Activated T-cell treated with anti-CD3 and anti-CD28 coated beads for 4 hours (primary cell): ENCODE measurements at regions not wholly inside any gene's neighbourhood (a gene's known extent, or its start where the extent isn't known, plus 50 kb on each side); places are given as distances from the start of the nearest gene placed in this dataset.
"Not testable (repeated sequence)": the region's sequence is repeated elsewhere in the genome, so short reads cannot be mapped to it uniquely, and the experiment has no call there.

Source experiments
- DNase-seq: peaks from one replicate; pipeline ENCODE4 v3.0.0-alpha.2; 2020

GRCh38 chrX:124239324-124239723 lies 93.1 kb upstream of the TEX13D start:
- no peak for DNase-seq

GRCh38 chrX:124239911-124240310 lies 92.5 kb upstream of the TEX13D start:
- DNase-seq: peak; percentile 22

- no peak for DNase-seq
These were observed 92.0 kb upstream of the TEX13D start for GRCh38 chrX:124240422-124240821.

GRCh38 chrX:124242131-124242530 lies 90.3 kb upstream of the TEX13D start:
- no peak for DNase-seq

- no peak for DNase-seq
These were observed 83.1 kb upstream of the TEX13D start for GRCh38 chrX:124249345-124249744.

- no peak for DNase-seq
These were observed 81.5 kb upstream of the TEX13D start for GRCh38 chrX:124250835-124251437.

GRCh38 chrX:124254611-124255010 lies 77.8 kb upstream of the TEX13D start:
- no peak for DNase-seq

GRCh38 chrX:124256216-124256615 lies 76.2 kb upstream of the TEX13D start:
- no peak for DNase-seq

- DNase-seq: no peak
These were observed 75.7 kb upstream of the TEX13D start for GRCh38 chrX:124256629-124257380.

- DNase-seq: no peak
These were observed 74.3 kb upstream of the TEX13D start for GRCh38 chrX:124257924-124258702.

- no peak for DNase-seq
These were observed 71.6 kb upstream of the TEX13D start for GRCh38 chrX:124260845-124261244.

GRCh38 chrX:124263743-124264142 lies 68.7 kb upstream of the TEX13D start:
- DNase-seq: no peak

- DNase-seq: no peak
These were observed 64.4 kb upstream of the TEX13D start for GRCh38 chrX:124268099-124268498.

- no peak for DNase-seq
These were observed 62.6 kb upstream of the TEX13D start for GRCh38 chrX:124269881-124270280.

- DNase-seq: not testable (repeated sequence)
These were observed 60.9 kb upstream of the TEX13D start for GRCh38 chrX:124271599-124271998.

GRCh38 chrX:124272370-124272982 lies 60.0 kb upstream of the TEX13D start:
- no peak for DNase-seq

GRCh38 chrX:124274438-124275181 lies 57.9 kb upstream of the TEX13D start:
- DNase-seq: no peak

- DNase-seq: no peak
These were observed 57.1 kb upstream of the TEX13D start for GRCh38 chrX:124275182-124275894.

GRCh38 chrX:124280294-124280902 lies 52.1 kb upstream of the TEX13D start:
- DNase-seq: no peak

GRCh38 chrX:124282580-124282979 lies 49.9 kb upstream of the TEX13D start:
- no peak for DNase-seq
